GM21737 (cell line): ENCODE measurements at regions not wholly inside any gene's neighbourhood (a gene's known extent, or its start where the extent isn't known, plus 50 kb on each side); places are given as distances from the start of the nearest gene placed in this dataset.
A peak's percentile ranks its signal among the peaks of the same experiment; 100 is the strongest.
"Not testable (repeated sequence)": the region's sequence is repeated elsewhere in the genome, so short reads cannot be mapped to it uniquely, and the experiment has no call there.

ENCODE experiments used
- ATAC-seq: cut with Tn5 transposase; IDR thresholded peaks from one replicate; pipeline ENCODE4 v1.9.1; 2021; ENCODE audit warnings: mild to moderate bottlenecking, moderate library complexity; ENCODE audit not compliant: unreplicated experiment

DNA sequence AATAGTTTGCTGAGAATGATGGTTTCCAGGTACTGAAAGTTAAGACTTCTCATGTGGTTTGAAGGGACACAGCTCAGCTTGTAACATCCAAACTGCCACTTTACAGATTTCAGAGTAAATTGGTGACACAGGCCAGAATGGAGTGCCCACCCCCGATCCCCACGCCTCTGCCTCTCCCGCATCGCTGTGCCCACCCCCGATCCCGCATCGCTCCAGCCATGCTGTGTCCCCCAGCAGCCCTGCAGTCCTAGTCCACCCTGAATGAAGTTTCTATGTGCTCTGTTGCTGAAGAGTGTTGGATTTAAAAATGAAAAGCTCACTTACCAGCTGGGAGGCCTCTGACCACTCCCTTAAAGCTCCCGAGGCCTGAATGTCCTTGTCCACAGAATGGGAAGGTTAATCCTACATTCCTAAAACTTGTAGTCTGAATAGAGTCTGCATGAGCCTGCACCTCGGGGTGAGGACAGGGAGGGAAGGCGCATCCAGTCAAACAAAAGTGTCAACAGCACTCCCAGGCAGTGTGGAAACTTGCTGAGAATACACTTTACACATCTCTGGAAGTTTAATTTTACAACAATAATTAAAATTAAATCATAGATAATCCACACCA, 176.4 kb upstream of the ID2 start:
- ATAC-seq: no peak

DNA sequence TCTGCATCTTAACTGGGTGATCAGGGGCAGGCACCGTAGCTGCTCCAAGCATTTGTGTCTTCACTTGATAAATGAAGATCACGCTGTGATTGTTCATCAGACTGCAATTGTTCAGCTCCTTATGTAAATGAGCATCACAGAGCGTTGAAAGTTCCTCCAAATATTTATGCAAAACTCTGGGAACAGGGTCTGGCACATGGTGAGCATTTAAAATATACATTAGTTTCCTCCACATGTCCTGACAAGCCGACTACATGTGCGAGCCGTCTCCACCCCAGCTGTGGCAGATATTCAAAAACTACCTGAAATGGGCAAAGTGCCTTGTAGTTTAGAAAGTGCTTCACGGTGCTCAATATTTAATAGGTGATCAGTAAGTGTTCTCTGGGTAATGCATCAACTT, 175.1 kb upstream of the ID2 start:
- no peak for ATAC-seq

DNA sequence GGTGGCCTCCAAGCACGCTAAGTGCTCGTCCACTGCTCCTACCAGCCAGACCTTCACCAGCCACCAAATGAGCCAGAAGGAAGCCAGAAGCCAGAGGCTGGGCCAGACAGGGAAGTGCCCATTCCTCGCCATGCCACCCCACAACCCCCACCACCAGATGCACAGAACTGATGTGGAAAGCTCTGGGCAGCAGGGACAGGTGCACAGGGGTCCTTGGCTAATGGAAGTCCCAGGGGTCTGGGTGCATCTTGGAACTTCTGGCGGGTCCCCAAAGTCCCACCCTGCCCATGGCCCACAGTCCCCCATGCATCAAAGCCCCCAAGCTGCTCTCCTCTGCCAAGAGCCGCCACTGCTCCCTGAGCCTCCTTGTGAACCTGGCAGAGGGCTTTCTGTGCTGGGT, 173.1 kb upstream of the ID2 start:
- ATAC-seq: no peak

DNA sequence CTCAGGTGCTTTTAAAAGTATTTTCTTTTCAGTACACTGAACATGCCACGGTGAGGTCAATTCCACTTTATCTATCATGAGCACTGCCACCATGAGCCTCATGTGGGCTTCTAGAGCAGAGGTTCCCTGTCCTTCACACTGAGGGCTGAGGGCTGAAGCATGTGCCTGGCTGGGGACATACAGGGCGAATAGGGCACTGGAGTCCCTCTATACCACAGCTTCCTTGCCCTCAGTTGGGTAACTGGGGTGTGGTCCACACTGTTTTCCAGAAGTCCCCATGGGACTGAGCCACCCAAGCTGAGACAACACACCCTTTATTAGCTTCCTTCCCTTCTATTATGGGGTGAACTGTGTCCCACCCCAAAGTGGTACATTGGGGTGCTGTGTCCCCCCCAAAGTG, 172.2 kb upstream of the ID2 start:
- no peak for ATAC-seq

DNA sequence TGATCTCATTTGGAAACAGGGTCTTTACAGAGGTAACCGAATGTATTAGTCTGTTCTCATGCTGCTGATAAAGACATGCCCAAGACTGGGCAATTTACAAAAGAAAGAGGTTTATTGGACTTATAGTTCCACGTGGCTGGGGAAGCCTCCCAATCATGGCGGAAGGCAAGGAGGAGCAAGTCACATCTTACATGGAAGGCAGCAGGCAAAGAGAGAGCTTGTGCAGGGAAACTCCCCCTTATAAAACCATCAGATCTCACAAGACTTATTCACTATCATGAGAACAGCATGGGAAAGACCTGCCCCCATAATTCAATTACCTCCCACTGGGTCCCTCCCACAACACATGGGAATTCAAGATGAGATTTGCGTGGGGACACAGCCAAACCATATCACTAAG, 171.8 kb upstream of the ID2 start:
- not testable (repeated sequence) for ATAC-seq

DNA sequence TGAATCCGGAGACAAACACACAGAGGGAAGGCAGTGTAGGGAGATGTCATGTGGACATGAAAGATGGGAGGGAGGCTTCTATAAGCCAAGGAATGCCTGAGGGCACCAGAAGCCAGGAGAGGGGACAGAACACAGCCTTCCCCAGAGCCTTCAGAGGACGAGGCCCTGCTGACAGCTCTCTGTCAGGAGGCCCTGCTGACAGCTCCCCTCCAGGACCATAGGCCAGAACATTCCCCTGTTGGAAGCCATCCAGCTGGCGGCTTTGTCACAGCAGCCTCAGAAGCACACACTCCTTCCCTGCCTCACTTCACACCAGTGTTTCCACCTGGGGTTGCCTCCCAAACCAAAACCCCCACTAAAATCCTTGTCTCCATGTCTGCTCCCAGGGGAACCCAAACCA, 171.3 kb upstream of the ID2 start:
- no peak for ATAC-seq

DNA sequence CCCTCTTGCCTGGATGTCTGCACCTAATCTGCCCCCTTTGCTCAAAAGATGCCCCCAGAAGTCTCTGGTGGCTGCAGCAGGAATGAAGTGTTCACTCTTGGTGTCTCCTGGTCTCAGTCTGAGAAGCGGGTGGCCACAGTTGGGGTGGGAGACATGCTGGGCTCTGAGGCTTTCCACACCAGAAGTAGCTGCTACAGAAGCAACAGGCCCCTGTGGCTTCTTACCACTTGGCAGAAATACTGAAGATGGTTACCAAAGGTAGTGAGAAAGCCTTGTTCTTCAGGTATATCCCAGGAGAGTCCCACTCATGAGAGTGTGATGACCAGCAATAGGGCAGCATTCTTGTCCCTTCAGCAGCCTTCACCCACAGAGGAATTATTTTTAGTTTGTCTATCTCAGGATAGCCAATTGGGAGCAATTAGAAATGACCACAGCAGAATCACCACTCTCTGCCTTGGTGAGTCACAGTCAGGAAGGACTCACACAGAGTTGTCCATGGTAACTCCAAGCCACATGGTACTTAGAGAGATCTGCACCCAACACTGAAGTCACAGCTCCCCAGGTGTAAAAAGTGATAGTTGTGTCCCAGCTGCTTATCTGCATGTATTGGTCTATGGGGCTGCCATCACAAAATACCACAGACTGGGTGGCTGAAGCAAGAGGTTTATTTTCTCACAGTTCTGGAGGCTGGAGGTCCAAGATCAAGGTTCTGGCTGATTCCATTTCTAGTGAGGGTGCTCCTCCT, 169.8 kb upstream of the ID2 start:
- no peak for ATAC-seq

DNA sequence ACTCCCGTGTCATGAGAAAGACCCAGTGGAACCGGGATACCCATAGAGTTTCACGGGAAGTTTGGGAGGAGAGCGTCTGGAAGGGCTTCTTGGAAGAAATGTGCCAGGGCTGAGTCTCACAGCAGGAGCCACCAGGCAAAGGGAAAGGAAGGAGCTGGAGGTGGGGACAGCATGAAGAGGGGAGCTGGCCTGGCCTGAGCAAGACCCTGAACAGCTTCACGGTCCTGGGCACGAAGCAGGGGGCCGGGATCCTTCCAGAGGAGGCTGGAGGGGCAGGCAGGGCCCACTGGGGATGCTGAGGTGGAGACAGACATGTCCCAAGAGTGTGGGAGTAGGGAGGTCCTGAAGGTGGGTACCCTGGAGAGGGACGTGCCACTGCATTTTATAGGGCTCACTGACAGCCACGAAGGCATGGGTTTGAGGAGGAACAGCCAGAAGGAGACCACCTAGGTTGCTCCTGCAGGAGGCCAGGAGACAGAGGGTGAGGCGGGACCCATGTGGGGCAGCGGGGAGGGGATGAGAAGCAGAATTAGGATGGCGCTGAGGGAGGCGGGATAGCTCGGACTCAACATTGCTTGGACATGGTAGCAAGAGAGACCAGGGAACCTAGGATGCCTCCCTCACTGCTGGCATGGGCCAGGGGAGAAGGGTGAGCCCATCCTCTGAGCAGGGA, 168.1 kb upstream of the ID2 start:
- ATAC-seq: no peak

DNA sequence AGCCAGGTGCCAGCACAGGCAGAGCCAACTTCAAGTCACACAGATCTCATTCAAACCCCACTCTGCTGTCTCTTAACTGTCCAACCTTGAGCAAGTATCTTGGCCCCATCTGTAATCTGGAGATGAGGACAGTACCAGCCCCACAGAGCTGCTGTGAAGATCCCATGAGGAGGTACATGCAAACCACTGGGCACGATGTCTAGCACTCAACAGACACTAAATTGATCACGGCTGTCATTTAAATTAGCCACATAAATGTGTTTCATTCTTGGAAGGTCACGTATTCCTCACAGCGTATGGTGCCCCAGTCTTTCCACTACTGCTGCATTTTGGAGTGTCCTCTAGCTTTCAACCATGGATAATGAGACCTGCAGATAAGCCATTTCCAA, 167.6 kb upstream of the ID2 start:
- no peak for ATAC-seq

DNA sequence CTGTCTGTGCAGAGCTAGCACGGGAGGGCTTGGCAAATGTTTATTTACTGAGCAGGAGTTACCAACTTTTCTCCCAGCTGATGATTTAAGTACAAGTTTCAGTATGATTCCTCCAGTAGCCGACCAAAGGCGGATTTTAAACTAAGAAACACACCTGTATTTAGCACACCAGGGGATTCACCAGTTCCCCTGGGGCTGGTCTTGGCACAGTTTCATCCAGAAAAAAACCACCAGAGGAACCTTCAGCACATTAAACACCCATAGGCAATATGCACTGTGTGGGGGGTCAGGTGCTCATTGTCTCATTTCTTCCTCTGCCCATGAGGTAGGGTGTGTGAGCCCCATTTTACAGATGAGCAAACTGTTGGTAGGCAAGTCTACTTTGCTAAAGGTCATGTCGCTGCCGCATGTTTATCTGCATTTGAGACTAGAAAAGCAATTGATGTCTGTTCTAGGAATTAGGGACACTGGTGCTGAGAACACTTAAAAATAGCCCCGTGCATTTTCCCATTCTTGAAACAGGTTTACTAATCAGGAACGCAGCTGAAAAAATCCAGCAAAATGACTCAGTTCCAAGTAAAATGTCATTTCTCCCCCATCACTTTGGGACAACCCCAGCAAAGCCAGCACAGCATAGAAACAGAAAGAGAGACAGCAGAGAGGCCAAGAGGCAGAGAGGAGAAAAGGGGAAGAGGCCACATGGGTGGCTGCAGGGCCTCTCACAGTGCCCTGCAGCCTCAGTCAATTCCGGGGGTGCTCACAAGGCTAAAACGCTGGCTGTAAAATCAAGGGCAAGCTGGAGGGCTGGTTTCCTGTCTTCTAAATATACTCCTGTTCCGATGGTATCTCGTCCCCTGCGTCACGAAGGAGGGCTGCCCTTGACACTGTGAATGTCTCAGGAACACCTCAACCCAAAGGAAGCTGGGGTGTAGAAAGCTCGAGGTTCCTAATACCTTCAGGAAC, 166.8 kb upstream of the ID2 start:
- peak; percentile 62 for ATAC-seq

DNA sequence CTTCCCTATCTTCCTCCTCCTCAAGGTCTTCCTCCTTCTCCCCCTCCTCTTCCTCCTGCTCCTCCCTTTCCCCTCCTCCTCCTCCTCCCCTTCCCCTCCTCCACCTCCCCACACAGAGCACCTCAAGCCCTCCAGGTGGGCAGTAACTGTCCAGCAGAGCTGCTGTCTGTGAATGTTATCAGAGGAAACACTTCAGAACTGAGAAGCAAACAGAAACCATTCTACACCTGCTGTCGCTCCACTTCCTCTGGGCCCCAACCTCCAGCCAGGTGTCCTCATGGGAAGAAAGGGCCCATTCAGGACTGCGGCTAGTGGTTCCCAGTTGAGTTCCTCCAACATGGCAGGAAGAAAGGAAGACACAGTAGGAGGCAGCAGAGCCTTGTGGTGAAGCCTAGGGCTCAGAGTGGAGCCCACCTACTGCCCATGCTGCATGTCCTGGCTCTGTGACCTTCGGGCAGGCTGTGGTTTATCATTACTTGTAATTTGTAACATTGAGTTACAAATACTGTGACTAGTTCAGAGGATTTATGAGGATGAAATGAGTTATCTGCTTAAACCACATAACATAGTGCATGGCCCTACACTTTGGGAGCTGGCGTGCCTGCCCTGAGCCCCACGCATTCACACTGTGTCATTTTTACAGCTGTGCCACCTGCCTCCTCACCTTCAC, 165.9 kb upstream of the ID2 start:
- peak; percentile 46 for ATAC-seq

DNA sequence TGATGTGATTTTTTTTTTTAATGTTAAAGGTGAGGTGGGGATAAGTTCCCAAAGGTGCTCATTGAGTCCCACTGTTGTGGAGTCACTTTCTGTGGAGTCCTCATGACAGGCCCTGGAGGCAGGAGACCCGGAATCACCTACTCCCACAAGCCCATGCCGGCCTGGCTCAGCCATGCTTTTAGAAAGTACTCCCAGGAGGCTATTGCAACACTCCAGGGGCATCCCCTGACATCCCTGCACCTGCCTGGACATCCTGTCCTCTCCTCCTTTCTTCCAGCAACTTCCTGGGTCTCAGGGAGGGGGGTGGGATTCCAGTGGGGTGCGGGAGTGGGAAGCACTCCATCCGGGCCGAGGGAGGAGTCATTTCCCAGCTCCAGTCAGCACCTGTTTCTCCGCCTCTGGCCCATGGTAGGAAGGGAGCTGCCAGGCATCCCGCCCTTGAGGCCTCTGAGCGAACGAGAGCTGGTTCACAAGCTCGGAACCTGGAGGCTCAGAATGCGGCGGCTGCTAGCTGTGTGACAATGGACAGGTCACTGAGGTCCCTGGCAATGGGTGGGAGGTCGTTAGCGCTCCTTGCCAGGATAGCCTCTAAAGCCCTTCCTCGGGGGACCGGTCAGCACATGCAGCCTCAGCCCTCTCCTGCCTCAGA, 163.9 kb upstream of the ID2 start:
- ATAC-seq: no peak

DNA sequence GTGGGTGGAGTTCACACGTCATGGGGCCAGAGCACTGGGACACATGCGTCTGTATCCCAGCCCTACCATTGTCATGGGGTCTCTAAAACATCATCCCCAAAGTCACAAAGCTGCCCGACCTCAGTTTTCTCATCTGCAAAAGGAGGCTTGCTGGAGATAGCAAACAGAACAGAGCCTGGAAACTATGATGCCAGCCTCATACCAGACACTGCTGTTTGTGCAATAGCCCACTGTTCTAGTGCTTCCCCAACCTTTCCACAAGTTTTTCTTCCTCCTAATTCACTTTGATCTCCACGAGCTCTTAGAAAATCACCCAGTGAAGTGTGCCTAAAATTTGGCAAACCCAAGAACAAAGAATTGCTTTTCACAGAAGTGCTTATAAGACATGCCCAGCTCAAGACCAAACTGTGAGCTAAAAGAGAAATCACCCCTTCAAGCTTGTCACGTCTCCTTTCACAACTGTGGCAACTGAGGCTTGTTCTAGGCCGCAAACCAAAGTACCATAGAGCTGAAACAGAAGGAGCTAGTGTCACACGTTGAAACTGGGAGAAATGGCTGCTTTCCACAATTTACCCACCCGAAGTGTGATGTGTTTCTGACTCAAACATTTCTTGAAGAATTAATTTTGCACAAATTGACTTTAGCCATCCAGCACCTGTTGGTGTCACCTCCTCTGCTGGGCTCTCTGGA, 162.7 kb upstream of the ID2 start:
- no peak for ATAC-seq

DNA sequence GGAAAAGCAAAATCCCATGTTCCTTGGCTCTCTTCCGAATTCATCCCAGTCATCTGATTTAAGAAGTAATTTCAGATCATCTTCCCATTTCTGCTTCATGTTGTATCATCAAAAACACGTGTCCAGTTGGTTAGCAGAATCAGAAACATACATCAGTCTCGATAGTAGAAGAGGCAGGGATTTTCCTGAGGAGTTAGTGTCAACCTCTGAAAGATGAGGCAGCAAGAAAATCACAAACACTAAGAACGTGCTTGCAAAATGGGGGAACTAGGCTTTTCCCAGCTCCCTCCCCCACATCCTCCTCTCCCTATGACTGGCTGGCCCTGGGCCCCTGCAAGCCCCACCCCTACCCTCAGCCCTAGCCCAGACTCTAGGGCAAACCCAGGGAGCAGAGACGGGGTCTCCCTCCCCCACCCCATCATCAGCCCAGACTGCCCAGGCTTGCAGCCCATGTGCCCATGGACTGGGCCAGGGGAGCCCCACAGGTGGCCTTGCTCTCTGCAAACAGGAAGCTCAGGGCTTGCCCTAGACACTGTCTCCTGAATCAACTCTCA, 161.0 kb upstream of the ID2 start:
- ATAC-seq: no peak

DNA sequence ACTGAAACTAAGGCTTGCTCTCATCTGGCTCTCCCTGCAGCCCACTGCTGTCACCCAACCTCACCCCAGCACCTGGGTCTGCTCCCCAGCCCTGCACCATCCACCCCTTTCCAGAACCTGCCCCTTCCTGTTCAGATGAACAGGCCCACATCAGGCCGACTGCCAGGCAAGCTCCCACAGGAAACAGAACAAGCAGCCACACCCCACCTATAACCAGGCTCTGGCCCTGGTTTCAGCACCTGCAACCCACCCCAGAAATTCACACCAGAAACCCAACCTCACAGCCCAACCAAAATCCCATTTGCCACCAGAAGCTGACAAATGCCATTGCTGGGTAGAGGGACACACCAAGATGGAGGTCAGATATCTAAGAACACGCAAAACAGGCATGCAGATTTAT, 159.2 kb upstream of the ID2 start:
- no peak for ATAC-seq

DNA sequence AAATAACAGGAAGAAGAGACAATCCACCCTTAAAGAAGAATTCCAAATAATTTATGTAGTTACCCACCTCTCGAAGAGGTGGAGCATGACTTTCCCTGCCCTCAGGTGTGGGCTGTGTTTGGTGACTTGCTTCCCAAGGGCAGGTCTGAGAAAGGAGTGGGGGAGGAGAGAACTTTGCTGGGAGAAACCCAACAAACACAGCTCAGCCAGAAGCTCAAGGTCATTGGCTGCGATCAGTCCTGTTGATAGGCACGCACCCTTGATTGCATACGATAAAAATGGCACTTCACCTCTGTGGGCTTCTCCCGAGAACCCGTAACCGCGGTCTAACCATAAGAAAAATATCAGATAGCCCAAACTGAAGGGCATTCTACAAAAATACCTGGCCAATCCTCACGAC, 157.5 kb upstream of the ID2 start:
- ATAC-seq: no peak

DNA sequence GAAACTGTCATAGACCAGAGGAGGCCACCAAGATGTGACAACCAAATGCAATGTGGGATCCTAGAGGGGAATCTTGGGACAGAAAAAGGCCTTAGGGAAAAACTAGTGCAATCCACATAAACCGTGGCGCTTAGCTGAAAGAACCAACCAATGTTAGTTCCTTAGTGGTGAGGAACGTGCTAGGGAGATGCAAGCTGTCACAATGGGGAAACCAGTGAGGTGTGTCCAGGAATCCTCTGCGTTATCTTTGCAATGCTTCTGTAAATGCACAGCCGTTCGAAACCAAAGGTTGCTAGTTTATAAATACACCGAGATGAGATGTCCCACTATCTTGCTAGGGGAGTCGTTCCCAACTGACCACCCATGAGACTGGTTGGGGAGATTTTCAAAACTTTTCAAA, 157.0 kb upstream of the ID2 start:
- ATAC-seq: no peak

DNA sequence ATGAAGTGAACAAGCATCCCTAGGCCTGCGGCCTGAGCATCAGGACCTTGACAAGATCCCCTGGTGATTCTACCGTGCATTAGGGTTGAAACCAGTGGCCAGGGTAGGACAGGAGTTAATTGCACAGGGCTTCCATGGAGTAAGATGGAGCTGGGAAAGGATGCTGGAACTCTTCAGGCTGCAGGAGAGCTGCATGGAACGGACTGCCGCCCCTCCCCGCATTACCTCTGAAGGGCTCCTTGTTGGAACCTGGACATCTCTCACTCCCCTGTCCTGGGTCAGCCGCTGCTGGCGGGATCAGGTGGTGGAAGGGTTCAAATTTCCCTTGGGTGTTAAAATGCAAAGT, 156.6 kb upstream of the ID2 start:
- ATAC-seq: no peak

DNA sequence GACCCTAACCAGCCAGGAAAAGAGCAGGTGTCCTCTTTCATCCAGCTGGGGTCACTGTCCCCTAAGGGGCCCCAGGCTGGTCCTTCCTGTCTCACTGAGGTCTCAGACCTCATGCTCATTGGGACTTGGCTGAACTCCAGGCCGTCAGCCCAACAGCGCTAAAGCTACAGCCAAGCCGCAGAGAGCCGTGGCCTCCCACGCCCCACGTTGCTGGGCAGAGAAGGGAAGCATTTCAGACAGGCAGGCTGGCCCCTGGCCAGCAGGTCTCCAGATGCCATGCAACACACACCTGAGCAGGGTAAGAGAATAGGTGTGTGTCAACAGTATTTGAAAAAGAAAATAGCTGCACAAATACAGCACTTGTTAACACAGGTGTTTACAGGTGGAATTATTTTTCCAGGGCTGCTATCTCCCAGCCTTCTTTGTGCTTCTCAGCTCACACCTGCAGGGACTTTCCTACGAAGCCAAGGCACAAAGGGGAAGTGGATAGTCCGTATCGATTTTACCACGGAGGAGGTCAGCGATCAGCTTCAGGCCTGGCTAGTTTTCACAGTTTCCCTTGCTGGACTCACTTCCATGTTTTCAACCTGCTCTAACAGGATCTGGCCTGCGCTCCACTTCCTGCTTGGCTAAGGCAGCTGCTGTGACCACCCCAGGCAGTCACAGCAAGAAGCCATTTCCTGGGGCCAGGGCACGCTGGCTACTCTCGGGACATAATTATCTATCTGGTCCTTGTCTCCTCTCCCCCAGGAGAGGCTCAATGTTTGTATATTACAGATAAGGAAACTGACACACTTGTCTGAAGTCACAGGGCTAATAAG, 156.1 kb upstream of the ID2 start:
- ATAC-seq: peak; percentile 68
